Neural crest cell (in vitro differentiated cells): ENCODE measurements at regions not wholly inside any gene's neighbourhood (a gene's known extent, or its start where the extent isn't known, plus 50 kb on each side); places are given as distances from the start of the nearest gene placed in this dataset.

Source experiments
- DNase-seq: peaks from one replicate; pipeline ENCODE4 v3.0.0; 2021; ENCODE audit warnings: low read depth, mixed read lengths, low spot score
- H3K27ac Mint-ChIP-seq: one replicate; pipeline ENCODE4 v1.8.0; 2021; ENCODE audit warnings: mild to moderate bottlenecking, mixed read lengths; ENCODE audit not compliant: unreplicated experiment
- H3K27me3 Mint-ChIP-seq: 2 replicates; pipeline ENCODE4 v1.8.0; 2021; ENCODE audit warnings: low read depth, mild to moderate bottlenecking, mixed read lengths
- H3K36me3 Mint-ChIP-seq: 2 replicates; pipeline ENCODE4 v1.8.0; 2021; ENCODE audit warnings: low read depth, mild to moderate bottlenecking, mixed read lengths
- H3K4me1 Mint-ChIP-seq: 2 replicates; pipeline ENCODE4 v1.8.0; 2021; ENCODE audit warnings: mixed read lengths
- H3K4me3 Mint-ChIP-seq: one replicate; pipeline ENCODE4 v1.8.0; 2021; ENCODE audit warnings: mild to moderate bottlenecking, mixed read lengths
- H3K9me3 Mint-ChIP-seq: 2 replicates; pipeline ENCODE4 v1.8.0; 2021; ENCODE audit warnings: mixed read lengths
- CTCF ChIP-seq: fragments of 200-600 bp; sonication (generic); conservative IDR thresholded peaks from 2 replicates; pipeline ENCODE4 v1.5.0; 2021; ENCODE audit warnings: antibody characterized with exemption, mild to moderate bottlenecking

DNA sequence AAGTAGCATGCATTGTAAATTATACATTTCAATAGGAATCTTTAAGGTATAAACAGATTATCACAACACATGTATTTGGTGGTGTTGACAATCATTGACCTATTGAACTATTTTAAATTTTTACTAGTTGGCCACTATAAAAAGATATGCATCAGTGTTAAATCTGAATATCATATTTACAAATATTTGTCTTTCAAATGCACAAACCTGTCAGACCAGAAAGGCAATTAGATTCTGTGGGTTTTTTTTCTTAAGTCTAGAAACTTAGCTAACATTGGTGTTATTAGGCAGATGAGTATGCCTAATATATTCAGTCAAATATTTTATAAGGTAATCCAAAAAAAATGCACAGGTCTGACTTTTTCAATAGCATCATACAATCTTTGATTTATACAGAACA lies 241.4 kb upstream of the DGKB start:
- no peak for TF ChIP-seq CTCF
- Mint-ChIP-seq H3K9me3 (peaks cover 6% of the 10 kb centered on the region), H3K4me3 (no peak overlapping the region), H3K36me3 (no peaks in the 10 kb centered on the region), H3K27me3 (no peaks in the 10 kb centered on the region), H3K4me1 (no peaks in the 10 kb centered on the region), H3K27ac (no peak overlapping the region)
- no peak for DNase-seq

GRCh38 chr7:15143121-15143520 lies 240.6 kb upstream of the DGKB start:
- no peak for DNase-seq
- H3K36me3 Mint-ChIP-seq: no peaks in the 10 kb centered on the region
- no peaks in the 10 kb centered on the region for H3K27me3 Mint-ChIP-seq
- no peak overlapping the region for H3K4me3 Mint-ChIP-seq
- no peak for TF ChIP-seq CTCF
- H3K9me3 Mint-ChIP-seq: peaks cover 3% of the 10 kb centered on the region
- H3K4me1 Mint-ChIP-seq: no peaks in the 10 kb centered on the region
- no peak overlapping the region for H3K27ac Mint-ChIP-seq

- Mint-ChIP-seq H3K36me3 (no peaks in the 10 kb centered on the region), H3K4me1 (no peaks in the 10 kb centered on the region), H3K4me3 (no peak overlapping the region), H3K9me3 (no peaks in the 10 kb centered on the region), H3K27ac (no peak overlapping the region), H3K27me3 (no peaks in the 10 kb centered on the region)
- TF ChIP-seq CTCF: no peak
- no peak for DNase-seq
Observed at GRCh38 chr7:15140431-15140830, 237.9 kb upstream of the DGKB start.

- Mint-ChIP-seq H3K27me3 (no peaks in the 10 kb centered on the region), H3K9me3 (no peaks in the 10 kb centered on the region), H3K27ac (no peak overlapping the region), H3K4me3 (no peak overlapping the region), H3K36me3 (no peaks in the 10 kb centered on the region), H3K4me1 (no peaks in the 10 kb centered on the region)
- TF ChIP-seq CTCF: no peak
- no peak for DNase-seq
Observed at GRCh38 chr7:15131661-15132060, 229.1 kb upstream of the DGKB start.

- H3K4me3 Mint-ChIP-seq: no peak overlapping the region
- DNase-seq: no peak
- no peaks in the 10 kb centered on the region for H3K36me3 Mint-ChIP-seq
- no peaks in the 10 kb centered on the region for H3K4me1 Mint-ChIP-seq
- H3K27ac Mint-ChIP-seq: no peak overlapping the region
- H3K27me3 Mint-ChIP-seq: no peaks in the 10 kb centered on the region
- no peaks in the 10 kb centered on the region for H3K9me3 Mint-ChIP-seq
- no peak for TF ChIP-seq CTCF
Observed at GRCh38 chr7:15130666-15131541, 228.4 kb upstream of the DGKB start.
